Spinal cord (tissue), 9 donors: ENCODE measurements at regions not wholly inside any gene's neighbourhood (a gene's known extent, or its start where the extent isn't known, plus 50 kb on each side); places are given as distances from the start of the nearest gene placed in this dataset.

Source experiments
- DNase-seq, 6 donors: peaks; one replicate each; pipeline versions ENCODE4 v3.0.0 to v3.0.0-alpha.2; 2013 to 2015; ENCODE audit warnings: low spot score in 6 of 6, low read depth in 4 of 6
- H3K27ac ChIP-seq: one replicate; pipeline ENCODE4 v1.5.1; 2013; ENCODE audit warnings: low read depth, low read length, control low read depth
- H3K27me3 ChIP-seq: one replicate; pipeline ENCODE4 v1.6.1; 2013; ENCODE audit warnings: low read length; ENCODE audit not compliant: control insufficient read depth, insufficient read depth
- H3K36me3 ChIP-seq: one replicate; pipeline ENCODE4 v1.6.1; 2013; ENCODE audit warnings: low read length; ENCODE audit not compliant: control insufficient read depth, insufficient read depth
- H3K4me1 ChIP-seq: one replicate; pipeline ENCODE4 v1.6.1; 2013; ENCODE audit warnings: low read length; ENCODE audit not compliant: control insufficient read depth, insufficient read depth
- H3K4me3 ChIP-seq: one replicate; pipeline ENCODE4 v1.5.1; 2013; ENCODE audit warnings: low read depth, low read length, control low read depth
- H3K9me3 ChIP-seq: one replicate; pipeline ENCODE4 v1.6.1; 2013; ENCODE audit warnings: low read length; ENCODE audit not compliant: control insufficient read depth, insufficient read depth
- WGBS: methylation state at CpG from one replicate; pipeline ENCODE4 v1.1.5; 2013; ENCODE audit warnings: missing lambda C conversion rate; ENCODE audit not compliant: insufficient coverage; 5-methylcytosine and 5-hydroxymethylcytosine counted together
- donor health status: healthy.

DNA sequence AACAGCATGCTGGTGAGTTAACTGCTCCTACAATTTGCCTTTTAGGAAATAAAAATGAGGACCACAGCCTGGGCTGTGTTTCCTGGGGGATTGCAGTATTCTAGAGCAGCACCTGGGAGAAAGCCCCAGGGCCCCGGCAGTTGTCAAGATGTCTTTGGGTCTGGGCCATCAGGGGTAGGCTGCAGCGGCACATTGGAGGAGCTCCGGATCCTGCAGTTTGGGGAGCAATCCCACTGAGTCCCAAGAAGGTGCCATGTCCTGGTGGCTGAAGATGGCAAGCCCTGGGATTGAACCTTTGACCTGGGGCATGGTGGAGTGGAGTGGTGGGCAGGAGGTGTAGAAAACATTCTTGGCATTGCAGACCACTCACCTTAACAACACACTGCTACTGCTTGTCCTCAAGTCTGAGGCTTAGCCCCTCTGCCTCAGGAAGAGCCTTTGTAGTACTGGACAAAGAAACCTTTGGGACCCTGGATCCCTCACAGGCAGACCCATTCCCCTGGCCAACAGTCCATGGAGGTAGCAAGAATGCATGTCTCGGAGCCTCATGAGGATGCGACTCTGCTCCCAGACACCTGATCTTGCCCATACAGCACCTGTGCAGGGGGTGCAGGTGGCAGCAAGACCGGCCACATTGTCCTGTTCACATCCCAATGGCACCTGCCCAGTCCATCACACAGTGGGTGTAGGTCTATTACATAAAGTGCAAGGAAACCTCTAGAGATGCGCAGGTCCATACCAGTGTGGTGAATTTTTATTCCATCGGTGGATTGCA, 159.1 kb upstream of the IRX2 start:
- Histone ChIP-seq H3K4me1 (no peaks in the 10 kb centered on the region), H3K9me3 (no peaks in the 10 kb centered on the region), H3K27me3 (peaks cover 7% of the 10 kb centered on the region), H3K36me3 (no peaks in the 10 kb centered on the region), H3K27ac (no peak overlapping the region), H3K4me3 (no peak overlapping the region)
- DNase-seq: no peak
- 96% methylated on average over 6 of the region's 8 CpGs for WGBS

DNA sequence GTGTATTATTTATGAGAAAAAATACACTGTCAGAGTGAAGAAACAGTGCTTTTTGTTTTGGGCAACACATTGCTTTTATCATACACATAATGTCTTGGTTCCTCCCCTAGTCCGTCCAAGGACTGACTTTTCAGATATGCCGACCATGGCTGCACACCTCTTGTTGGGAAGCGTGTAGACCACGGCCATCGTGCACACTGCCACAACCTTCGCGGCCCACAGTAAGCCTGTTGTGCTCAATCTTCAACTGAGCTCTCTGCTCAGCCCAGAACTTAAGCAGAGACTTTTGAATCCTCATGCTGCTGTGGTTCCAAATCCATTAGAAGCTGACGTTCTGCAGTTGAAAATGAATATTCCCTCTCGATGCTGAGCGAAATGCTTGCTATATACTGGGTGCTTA, 157.6 kb upstream of the IRX2 start:
- H3K27me3 ChIP-seq: peaks cover under 1% of the 10 kb centered on the region
- no peak overlapping the region for H3K27ac ChIP-seq
- 79% methylated on average over 10 of the region's 10 CpGs for WGBS
- no peak overlapping the region for H3K4me3 ChIP-seq
- no peaks in the 10 kb centered on the region for H3K36me3 ChIP-seq
- no peaks in the 10 kb centered on the region for H3K9me3 ChIP-seq
- H3K4me1 ChIP-seq: no peaks in the 10 kb centered on the region
- DNase-seq: peak in 1 of 6 donors; percentile 67

DNA sequence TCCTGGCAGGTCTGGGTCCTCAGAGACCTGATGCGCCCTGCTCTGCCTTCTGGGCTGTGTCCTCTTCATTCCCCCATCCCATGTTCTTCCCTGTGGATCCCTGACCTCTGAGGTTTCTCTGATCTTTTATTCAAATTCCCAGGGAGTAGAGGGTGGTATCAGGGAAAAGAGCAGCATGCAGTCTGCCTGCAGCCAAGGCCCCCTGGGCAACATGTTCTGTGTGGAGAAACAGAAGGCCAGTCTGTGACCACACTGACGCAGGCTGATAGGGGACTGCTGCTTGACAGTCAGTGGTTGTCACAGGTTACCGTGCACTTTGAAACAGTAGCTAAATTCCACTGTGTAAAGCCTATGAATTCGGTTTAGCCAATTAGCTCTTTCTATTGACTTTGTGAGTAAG, 156.6 kb upstream of the IRX2 start:
- peak in 1 of 6 donors; percentile 30 for DNase-seq
- no peaks in the 10 kb centered on the region for H3K27me3 ChIP-seq
- H3K9me3 ChIP-seq: no peaks in the 10 kb centered on the region
- H3K36me3 ChIP-seq: no peaks in the 10 kb centered on the region
- no peak overlapping the region for H3K27ac ChIP-seq
- 25% methylated on average over 2 of the region's 4 CpGs for WGBS
- H3K4me1 ChIP-seq: no peaks in the 10 kb centered on the region
- no peak overlapping the region for H3K4me3 ChIP-seq

DNA sequence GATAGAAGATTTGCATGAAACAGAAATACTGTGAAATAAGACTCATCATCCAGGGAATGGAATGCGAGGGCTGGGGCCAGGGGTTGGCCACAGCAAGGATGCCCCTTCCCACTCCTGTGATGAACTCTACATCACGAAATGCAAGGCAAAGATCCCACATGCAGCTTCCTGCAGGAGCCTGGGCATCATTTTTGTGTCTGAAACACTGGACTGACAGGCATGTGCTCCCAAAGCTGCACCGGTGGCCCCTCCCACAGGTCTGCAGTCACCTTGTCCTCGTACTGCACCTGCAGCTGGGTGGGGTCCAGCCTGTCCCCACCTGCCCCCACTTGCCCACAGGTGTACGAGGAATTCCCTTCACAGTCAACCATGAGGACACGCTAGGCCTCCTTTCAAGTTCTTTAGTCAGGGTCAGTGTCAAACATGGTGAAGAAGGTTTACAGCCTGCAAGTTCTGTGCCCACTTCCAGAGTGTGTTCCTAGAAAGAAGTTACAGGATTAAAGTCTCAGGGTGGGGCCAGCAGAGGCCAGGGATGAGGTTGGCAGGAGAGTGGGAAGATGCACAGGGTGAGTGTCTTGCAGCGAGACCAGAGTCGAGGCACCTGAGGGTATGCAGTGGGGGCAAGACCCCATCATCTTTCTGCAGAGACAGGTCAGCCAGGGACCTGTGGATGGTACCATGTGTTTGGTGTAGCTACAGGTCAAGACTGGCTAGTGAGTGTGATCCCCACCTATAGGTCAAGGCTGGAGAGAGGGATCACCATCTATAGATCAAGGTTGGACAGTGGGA, 155.0 kb upstream of the IRX2 start:
- DNase-seq: no peak
- WGBS: 90% methylated on average over 7 of the region's 8 CpGs

DNA sequence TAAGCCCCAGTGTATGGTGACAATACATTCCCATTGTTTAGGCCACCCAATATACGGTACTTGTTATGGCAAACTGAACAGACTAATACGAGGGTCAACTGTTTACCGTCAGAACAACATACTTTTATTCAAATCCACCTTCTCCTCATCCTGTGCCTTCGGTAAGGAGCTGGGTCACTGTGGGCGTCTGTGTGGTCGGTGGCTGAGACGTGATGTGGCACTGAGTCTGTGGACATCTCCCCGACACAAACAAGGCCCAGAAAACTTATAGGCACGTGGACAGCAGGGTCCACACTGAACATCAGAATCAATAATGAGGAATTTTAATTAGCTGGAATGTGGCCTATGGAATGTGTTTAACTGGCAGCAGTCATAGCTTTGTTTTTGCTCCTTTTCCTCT, 154.3 kb upstream of the IRX2 start:
- no peaks in the 10 kb centered on the region for H3K9me3 ChIP-seq
- H3K4me1 ChIP-seq: peaks cover 4% of the 10 kb centered on the region
- no peak overlapping the region for H3K4me3 ChIP-seq
- no peaks in the 10 kb centered on the region for H3K36me3 ChIP-seq
- no peak overlapping the region for H3K27ac ChIP-seq
- peaks cover 2% of the 10 kb centered on the region for H3K27me3 ChIP-seq
- DNase-seq: no peak
- 96% methylated on average over 4 of the region's 9 CpGs for WGBS

More for the DNA sequence above, 155.0 kb upstream of the IRX2 start:
- H3K9me3 ChIP-seq: no peaks in the 10 kb centered on the region
- no peaks in the 10 kb centered on the region for H3K36me3 ChIP-seq
- no peak overlapping the region for H3K27ac ChIP-seq
- peaks cover 4% of the 10 kb centered on the region for H3K4me1 ChIP-seq
- H3K27me3 ChIP-seq: peaks cover 2% of the 10 kb centered on the region
- no peak overlapping the region for H3K4me3 ChIP-seq

DNA sequence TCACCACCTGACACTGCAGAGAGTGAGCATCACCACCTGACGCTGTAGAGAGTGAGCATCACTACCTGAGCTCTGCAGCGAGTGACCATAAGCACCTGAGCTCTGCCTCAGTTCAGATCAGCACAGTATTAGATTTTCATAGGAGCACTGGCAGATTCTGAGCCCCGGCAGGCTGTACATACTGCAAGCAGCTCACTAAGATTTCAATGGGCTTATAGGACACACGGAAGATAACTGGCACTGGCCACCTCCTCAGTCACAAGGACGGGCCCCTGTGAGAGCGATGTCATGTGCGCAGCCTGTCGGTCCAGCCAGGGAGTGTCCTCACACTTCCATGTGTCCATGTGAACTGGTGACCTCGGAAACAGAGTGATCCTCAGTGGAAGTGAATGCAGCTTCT, 153.5 kb upstream of the IRX2 start:
- no peaks in the 10 kb centered on the region for H3K9me3 ChIP-seq
- H3K4me1 ChIP-seq: peaks cover 4% of the 10 kb centered on the region
- H3K4me3 ChIP-seq: no peak overlapping the region
- peaks cover 2% of the 10 kb centered on the region for H3K27me3 ChIP-seq
- H3K36me3 ChIP-seq: no peaks in the 10 kb centered on the region
- no peak overlapping the region for H3K27ac ChIP-seq
- 89% methylated on average over 9 of the region's 9 CpGs for WGBS
- DNase-seq: no peak

DNA sequence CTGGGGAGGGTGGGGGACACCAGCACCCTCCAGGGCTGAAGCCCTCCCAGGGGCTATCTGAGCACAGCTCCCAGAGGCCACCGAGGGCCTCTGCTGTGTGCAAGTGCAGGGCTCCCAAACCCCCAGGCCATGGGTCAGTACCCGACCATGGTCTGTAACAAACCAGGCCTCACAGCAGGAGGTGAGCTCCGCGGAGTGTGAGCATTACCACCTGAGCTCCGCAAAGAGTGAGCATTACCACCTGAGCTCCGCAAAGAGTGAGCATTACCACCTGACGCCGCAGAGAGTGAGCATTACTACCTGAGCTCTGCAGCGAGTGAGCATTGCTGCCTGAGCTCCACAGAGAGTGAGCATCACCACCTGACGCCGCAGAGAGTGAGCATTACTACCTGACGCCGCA, 152.9 kb upstream of the IRX2 start:
- no peak for DNase-seq
- Histone ChIP-seq H3K4me3 (no peak overlapping the region), H3K27ac (no peak overlapping the region), H3K27me3 (peaks cover 2% of the 10 kb centered on the region), H3K36me3 (no peaks in the 10 kb centered on the region), H3K4me1 (peaks cover 4% of the 10 kb centered on the region), H3K9me3 (no peaks in the 10 kb centered on the region)
- 85% methylated on average over 13 of the region's 13 CpGs for WGBS

DNA sequence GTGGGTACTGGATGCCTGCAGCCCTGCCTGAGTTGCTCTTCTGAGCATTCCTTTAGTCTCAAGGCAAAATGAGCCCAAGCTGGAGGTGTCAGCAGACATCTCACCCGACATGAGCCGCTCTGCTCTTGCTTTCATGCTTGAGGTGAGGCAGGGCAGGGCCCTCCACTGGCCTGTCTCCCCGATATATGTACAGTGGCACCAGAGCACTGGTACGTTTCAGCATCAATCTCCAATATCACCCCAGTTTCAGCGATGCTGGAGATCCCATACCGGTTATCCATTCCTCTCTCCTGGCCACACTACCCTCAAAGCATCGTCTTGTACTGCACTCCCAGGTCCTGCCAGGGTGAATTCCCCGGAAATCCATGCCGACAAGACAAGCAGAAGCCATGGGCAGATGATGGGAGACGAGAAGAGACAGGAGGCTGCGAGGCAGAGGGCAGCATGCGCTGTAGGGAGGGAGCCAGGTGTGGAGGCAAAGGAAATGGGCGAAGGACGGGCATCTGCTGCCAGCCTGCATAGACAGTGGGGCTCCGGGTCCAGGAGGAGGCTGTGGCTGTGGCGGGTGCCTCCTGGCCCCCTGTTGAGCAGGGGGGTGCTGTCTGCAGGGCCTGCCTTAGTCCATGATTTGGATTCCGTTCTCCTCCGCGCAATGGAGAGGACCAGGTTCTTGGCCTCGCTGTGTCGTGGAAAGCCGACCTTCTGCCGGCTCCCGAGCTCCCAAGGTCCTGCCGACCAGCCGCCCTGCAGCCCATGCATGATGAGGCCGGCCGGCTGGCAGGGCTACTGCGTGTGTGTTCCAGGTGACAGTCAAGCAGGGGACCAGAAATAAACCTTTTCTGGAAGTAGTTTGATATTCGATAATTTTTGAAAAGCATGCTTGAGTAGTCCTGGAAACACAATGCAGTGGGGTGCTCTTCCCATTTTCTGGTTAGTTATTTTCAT, 152.2 kb upstream of the IRX2 start:
- H3K27ac ChIP-seq: no peak overlapping the region
- H3K27me3 ChIP-seq: peaks cover 2% of the 10 kb centered on the region
- DNase-seq: no peak
- no peaks in the 10 kb centered on the region for H3K9me3 ChIP-seq
- H3K36me3 ChIP-seq: no peaks in the 10 kb centered on the region
- WGBS: 96% methylated on average over 29 of the region's 30 CpGs
- peaks cover 4% of the 10 kb centered on the region for H3K4me1 ChIP-seq
- H3K4me3 ChIP-seq: no peak overlapping the region

DNA sequence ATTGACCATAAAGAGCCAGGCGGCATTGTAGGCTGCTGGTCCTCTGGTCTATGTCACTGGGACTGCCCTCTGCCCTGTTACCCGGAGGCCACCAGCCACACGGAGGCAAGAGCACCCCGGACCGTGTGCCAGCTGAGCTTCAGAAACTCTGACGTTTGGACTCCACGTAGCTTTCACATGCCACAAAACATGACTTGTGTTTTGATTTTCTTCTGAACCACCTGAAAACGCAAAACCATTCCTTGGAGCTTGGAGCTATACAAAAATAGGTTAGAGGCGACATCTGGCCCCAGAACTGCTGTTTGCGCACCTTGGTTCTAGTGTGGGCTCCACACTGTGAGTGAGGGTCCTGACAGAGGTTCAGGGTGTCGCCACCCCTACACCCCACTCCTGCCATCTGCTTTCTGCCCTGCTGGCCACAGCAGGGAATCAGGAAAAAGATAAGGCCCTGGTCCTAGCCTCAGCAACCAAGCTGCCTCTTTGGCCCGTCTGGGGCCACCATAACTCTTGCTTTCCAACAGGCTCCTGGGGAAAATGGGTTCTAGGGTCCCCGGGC, 151.3 kb upstream of the IRX2 start:
- peaks cover 4% of the 10 kb centered on the region for H3K27me3 ChIP-seq
- no peak for DNase-seq
- WGBS: 93% methylated on average over 12 of the region's 13 CpGs
- no peaks in the 10 kb centered on the region for H3K9me3 ChIP-seq
- H3K36me3 ChIP-seq: no peaks in the 10 kb centered on the region
- no peak overlapping the region for H3K27ac ChIP-seq
- peaks cover 4% of the 10 kb centered on the region for H3K4me1 ChIP-seq
- H3K4me3 ChIP-seq: no peak overlapping the region
